ENCODE measurements at regions not wholly inside any gene's neighbourhood (a gene's known extent, or its start where the extent isn't known, plus 50 kb on each side); places are given as distances from the start of the nearest gene placed in this dataset.

GRCh38 chr6:25017932-25018567, 82.3 kb upstream of the RIPOR2 start:
- Histone ChIP-seq H3K27ac (ENCODE audit: low read length in 2 of 2) (peak overlapping the region; percentile 46 to 86), H3K4me3 (ENCODE audit: control extremely low read depth in 1 of 5, extremely low read depth in 1 of 5, insufficient read depth in 1 of 5, low read depth in 2 of 5, low read length in 4 of 5) (no peak overlapping the region), H3K9ac (ENCODE audit: low read length) (peak overlapping the region; percentile 33), H4K20me1 (ENCODE audit: control insufficient read depth, insufficient read depth, low read length, poor library complexity, severe bottlenecking) (no peaks in the 10 kb centered on the region), H3K27me3 (replicated peaks in 1 of 4; ENCODE audit: control extremely low read depth in 1 of 4, control insufficient read depth in 3 of 4, insufficient read depth in 4 of 4, low read length in 3 of 4) (no peaks in the 10 kb centered on the region), H3K4me1 (ENCODE audit: control insufficient read depth in 2 of 2, insufficient read depth in 2 of 2, low read length in 2 of 2) (peaks cover 42 to 49% of the 10 kb centered on the region in 2 donors), H3K9me3 (ENCODE audit: control extremely low read depth in 1 of 3, control insufficient read depth in 2 of 3, insufficient read depth in 1 of 3, low read length in 2 of 3) (no peaks in the 10 kb centered on the region), H2AFZ (ENCODE audit: insufficient read depth, low read depth, low read length, poor library complexity, severe bottlenecking) (peak overlapping the region; percentile 36), H3K79me2 (ENCODE audit: control insufficient read depth, insufficient read depth, low read length) (peaks cover 88% of the 10 kb centered on the region), H3K36me3 (replicated peaks in 1 of 2; ENCODE audit: control extremely low read depth in 1 of 2, control insufficient read depth in 1 of 2, extremely low read depth in 1 of 2, insufficient read depth in 2 of 2, low read length in 1 of 2) (no peaks in the 10 kb centered on the region), H3K4me2 (replicated peaks; ENCODE audit: low read depth, low read length, poor library complexity, severe bottlenecking) (peak overlapping the region; percentile 52)
- DNase-seq, result peak; percentile 87
- Mint-ChIP-seq H3K4me3 (peak overlapping the region; percentile 48), H3K27me3 (no peaks in the 10 kb centered on the region), H3K4me1 (peaks cover 44% of the 10 kb centered on the region), H3K27ac (peak overlapping the region; percentile 72), H3K9me3 (ENCODE audit: insufficient read depth) (no peaks in the 10 kb centered on the region)
- ChIA-PET POLR2A (interaction anchor here (0.6 to 2.6 kb wide), 9 partner anchors 19 to 267 kb away, joined by 3 to 19 read pairs (median 5); partner anchors contain the start of gene RIPOR2), CTCF (interaction anchor here (0.6 to 10.5 kb wide), 59 partner anchors 10 to 437 kb away, joined by 3 to 216 read pairs (median 7); partner anchors contain the start of genes ARMH2, C6orf62 and RIPOR2)
- intact Hi-C loops (cut with micrococcal nuclease), result loop anchor here (1.0 to 5.0 kb wide), 8 partner anchors 26 to 439 kb away; no protein-coding TSS in a partner anchor
- no peak for TF ChIP-seq EZH2 (IDR thresholded peaks at IDR 0.05; ENCODE audit: borderline replicate concordance, insufficient read depth, low read depth, low read length, poor library complexity, severe bottlenecking)
- TF ChIP-seq, protein P1, sequence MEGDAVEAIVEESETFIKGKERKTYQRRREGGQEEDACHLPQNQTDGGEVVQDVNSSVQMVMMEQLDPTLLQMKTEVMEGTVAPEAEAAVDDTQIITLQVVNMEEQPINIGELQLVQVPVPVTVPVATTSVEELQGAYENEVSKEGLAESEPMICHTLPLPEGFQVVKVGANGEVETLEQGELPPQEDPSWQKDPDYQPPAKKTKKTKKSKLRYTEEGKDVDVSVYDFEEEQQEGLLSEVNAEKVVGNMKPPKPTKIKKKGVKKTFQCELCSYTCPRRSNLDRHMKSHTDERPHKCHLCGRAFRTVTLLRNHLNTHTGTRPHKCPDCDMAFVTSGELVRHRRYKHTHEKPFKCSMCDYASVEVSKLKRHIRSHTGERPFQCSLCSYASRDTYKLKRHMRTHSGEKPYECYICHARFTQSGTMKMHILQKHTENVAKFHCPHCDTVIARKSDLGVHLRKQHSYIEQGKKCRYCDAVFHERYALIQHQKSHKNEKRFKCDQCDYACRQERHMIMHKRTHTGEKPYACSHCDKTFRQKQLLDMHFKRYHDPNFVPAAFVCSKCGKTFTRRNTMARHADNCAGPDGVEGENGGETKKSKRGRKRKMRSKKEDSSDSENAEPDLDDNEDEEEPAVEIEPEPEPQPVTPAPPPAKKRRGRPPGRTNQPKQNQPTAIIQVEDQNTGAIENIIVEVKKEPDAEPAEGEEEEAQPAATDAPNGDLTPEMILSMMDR (IDR thresholded peaks at IDR 0.05), result peak; percentile 87
- no CpG with 5 or more reads among the region's 7 CpGs for WGBS (ENCODE audit: insufficient coverage)
- peak; percentile 79 for ATAC-seq (ENCODE audit: low read depth)

- H4K20me1 ChIP-seq (ENCODE audit: control insufficient read depth, insufficient read depth, low read length, poor library complexity, severe bottlenecking), result no peaks in the 10 kb centered on the region
- WGBS (ENCODE audit: insufficient coverage), result no CpG with 5 or more reads among the region's 4 CpGs
- H2AFZ ChIP-seq (ENCODE audit: insufficient read depth, low read depth, low read length, poor library complexity, severe bottlenecking), result no peak overlapping the region
- H3K9me3 ChIP-seq (ENCODE audit: control extremely low read depth in 1 of 3, control insufficient read depth in 2 of 3, insufficient read depth in 1 of 3, low read length in 2 of 3), result no peaks in the 10 kb centered on the region
- peaks cover 88% of the 10 kb centered on the region for H3K79me2 ChIP-seq (ENCODE audit: control insufficient read depth, insufficient read depth, low read length)
- H3K4me2 ChIP-seq (replicated peaks; ENCODE audit: low read depth, low read length, poor library complexity, severe bottlenecking), result no peak overlapping the region
- peaks cover 37 to 44% of the 10 kb centered on the region in 2 donors for H3K4me1 ChIP-seq (ENCODE audit: control insufficient read depth in 2 of 2, insufficient read depth in 2 of 2, low read length in 2 of 2)
- Mint-ChIP-seq H3K4me3 (no peak overlapping the region), H3K27me3 (no peaks in the 10 kb centered on the region), H3K9me3 (ENCODE audit: insufficient read depth) (no peaks in the 10 kb centered on the region), H3K4me1 (peaks cover 39% of the 10 kb centered on the region), H3K27ac (no peak overlapping the region)
- POLR2A ChIA-PET, result interaction anchor here (1.0 to 2.6 kb wide), 5 partner anchors 28 to 162 kb away, joined by 4 to 19 read pairs (median 6); partner anchors contain the start of gene RIPOR2
- H3K27ac ChIP-seq (ENCODE audit: low read length in 2 of 2), result no peak overlapping the region
- ATAC-seq (ENCODE audit: low read depth), result no peak
- TF ChIP-seq, protein P1 (IDR thresholded peaks at IDR 0.05), result no peak
- no peak for TF ChIP-seq EZH2 (IDR thresholded peaks at IDR 0.05; ENCODE audit: borderline replicate concordance, insufficient read depth, low read depth, low read length, poor library complexity, severe bottlenecking)
- no peak overlapping the region for H3K9ac ChIP-seq (ENCODE audit: low read length)
- no peaks in the 10 kb centered on the region for H3K27me3 ChIP-seq (replicated peaks in 1 of 4; ENCODE audit: control extremely low read depth in 1 of 4, control insufficient read depth in 3 of 4, insufficient read depth in 4 of 4, low read length in 3 of 4)
- DNase-seq, result no peak
- intact Hi-C loops (cut with micrococcal nuclease), result loop anchor here (1.0 to 5.0 kb wide), 8 partner anchors 26 to 439 kb away; no protein-coding TSS in a partner anchor
- CTCF ChIA-PET, result interaction anchor here (0.7 to 10.5 kb wide), 53 partner anchors 9 to 435 kb away, joined by 3 to 216 read pairs (median 8); partner anchors contain the start of genes ARMH2, C6orf62 and RIPOR2
- H3K36me3 ChIP-seq (replicated peaks in 1 of 2; ENCODE audit: control extremely low read depth in 1 of 2, control insufficient read depth in 1 of 2, extremely low read depth in 1 of 2, insufficient read depth in 2 of 2, low read length in 1 of 2), result peaks cover 0 to under 1% of the 10 kb centered on the region in 2 experiments
- H3K4me3 ChIP-seq (ENCODE audit: control extremely low read depth in 1 of 5, extremely low read depth in 1 of 5, insufficient read depth in 1 of 5, low read depth in 2 of 5, low read length in 4 of 5), result no peak overlapping the region
Observed at GRCh38 chr6:25018568-25018954, 82.8 kb upstream of the RIPOR2 start.
